ENCODE measurements at regions not wholly inside any gene's neighbourhood (a gene's known extent, or its start where the extent isn't known, plus 50 kb on each side); places are given as distances from the start of the nearest gene placed in this dataset.

DNA sequence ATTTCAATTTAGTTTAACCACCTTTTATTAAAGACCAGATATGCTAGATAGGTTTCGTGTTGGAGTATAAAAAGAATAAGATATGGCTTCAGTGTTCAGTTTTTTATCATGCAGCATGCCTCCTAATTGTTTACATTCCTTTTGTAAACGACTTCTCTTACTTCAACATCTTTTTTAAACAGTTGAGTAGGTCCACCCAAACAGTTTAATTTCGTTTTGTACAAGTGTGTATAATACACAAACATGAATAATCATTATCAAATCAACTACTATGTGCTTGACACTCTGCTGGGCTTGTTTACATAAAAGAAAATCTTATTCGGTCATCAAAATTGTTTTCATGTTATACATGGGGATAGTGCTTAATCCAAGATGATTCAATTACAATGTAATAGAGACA, 906.3 kb upstream of the ADGRL4 start:
- 51 to 64% (median 59%) methylated on average over 4 of the region's 4 CpGs for WGBS, 4 donors
- Histone ChIP-seq H3K27ac (no peak overlapping the region), H3K9me3 (replicated peaks in 1 of 3) (no peaks in the 10 kb centered on the region), H3K4me1 (replicated peaks in 1 of 2) (no peaks in the 10 kb centered on the region), H3K27me3 (no peaks in the 10 kb centered on the region), H3K4me3 (no peak overlapping the region), H3K36me3 (replicated peaks in 1 of 2) (no peaks in the 10 kb centered on the region)
- DNase-seq: no peak
- intact Hi-C loops (cut with DNase I): no loop called here
- TF ChIP-seq POLR2A (IDR thresholded peaks at IDR 0.05): no peak
- TF ChIP-seq, protein P1, sequence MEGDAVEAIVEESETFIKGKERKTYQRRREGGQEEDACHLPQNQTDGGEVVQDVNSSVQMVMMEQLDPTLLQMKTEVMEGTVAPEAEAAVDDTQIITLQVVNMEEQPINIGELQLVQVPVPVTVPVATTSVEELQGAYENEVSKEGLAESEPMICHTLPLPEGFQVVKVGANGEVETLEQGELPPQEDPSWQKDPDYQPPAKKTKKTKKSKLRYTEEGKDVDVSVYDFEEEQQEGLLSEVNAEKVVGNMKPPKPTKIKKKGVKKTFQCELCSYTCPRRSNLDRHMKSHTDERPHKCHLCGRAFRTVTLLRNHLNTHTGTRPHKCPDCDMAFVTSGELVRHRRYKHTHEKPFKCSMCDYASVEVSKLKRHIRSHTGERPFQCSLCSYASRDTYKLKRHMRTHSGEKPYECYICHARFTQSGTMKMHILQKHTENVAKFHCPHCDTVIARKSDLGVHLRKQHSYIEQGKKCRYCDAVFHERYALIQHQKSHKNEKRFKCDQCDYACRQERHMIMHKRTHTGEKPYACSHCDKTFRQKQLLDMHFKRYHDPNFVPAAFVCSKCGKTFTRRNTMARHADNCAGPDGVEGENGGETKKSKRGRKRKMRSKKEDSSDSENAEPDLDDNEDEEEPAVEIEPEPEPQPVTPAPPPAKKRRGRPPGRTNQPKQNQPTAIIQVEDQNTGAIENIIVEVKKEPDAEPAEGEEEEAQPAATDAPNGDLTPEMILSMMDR (IDR thresholded peaks at IDR 0.05): no peak

DNA sequence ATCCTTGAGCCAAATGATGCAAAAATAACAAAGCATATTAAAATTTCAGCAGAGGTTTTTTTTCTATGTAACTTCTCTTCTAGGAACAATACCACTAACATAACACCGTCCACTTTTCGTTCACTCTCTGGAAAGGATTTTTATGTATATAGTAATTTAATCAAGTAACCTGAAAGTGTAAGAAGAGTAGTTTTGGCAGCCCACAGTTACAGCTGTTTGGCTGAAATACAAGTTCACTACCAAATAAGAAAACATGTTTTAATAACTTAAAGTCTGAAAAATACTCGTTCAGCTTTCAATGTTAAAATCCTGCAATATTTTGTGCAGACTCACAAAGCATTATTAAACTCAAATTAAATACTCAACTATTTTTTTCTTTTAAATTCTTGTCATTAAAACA, 896.8 kb upstream of the ADGRL4 start:
- no peak for DNase-seq
- Histone ChIP-seq H3K27me3 (no peaks in the 10 kb centered on the region), H3K9me3 (replicated peaks in 1 of 3) (no peaks in the 10 kb centered on the region), H3K4me1 (replicated peaks in 1 of 2) (no peaks in the 10 kb centered on the region), H3K36me3 (replicated peaks in 1 of 2) (no peaks in the 10 kb centered on the region), H3K4me3 (no peak overlapping the region), H3K27ac (no peak overlapping the region)
- intact Hi-C loops (cut with DNase I): no loop called here
- TF ChIP-seq, protein P1 (IDR thresholded peaks at IDR 0.05): no peak
- no peak for TF ChIP-seq POLR2A (IDR thresholded peaks at IDR 0.05)
- 54 to 66% (median 62%) methylated on average over 3 of the region's 3 CpGs for WGBS, 4 donors

DNA sequence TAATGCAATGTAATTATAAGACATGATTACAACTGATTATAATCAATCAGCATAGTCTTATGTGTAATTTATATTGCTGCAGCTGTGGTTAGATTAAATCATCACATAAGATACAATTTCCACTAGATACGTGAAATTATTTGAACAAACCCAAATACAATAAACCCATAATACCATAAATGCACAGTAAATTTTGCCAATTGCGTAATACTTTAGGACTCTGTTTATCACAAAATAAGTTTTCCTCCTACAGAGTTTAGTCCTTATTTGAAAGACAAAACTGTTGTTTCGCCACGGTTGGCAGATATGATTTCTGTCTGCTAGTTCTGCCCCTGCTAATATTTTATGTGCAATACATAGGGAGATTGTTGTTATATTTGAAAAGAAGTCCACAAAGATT, 895.9 kb upstream of the ADGRL4 start:
- Histone ChIP-seq H3K4me1 (replicated peaks in 1 of 2) (no peaks in the 10 kb centered on the region), H3K4me3 (no peak overlapping the region), H3K27me3 (no peaks in the 10 kb centered on the region), H3K27ac (no peak overlapping the region), H3K36me3 (replicated peaks in 1 of 2) (no peaks in the 10 kb centered on the region), H3K9me3 (replicated peaks in 1 of 3) (no peaks in the 10 kb centered on the region)
- WGBS, 4 donors: 79 to 83% (median 81%) methylated on average over 4 of the region's 4 CpGs
- intact Hi-C loops (cut with DNase I): no loop called here
- DNase-seq: no peak
- TF ChIP-seq POLR2A (IDR thresholded peaks at IDR 0.05): no peak
- TF ChIP-seq, protein P1 (IDR thresholded peaks at IDR 0.05): no peak

DNA sequence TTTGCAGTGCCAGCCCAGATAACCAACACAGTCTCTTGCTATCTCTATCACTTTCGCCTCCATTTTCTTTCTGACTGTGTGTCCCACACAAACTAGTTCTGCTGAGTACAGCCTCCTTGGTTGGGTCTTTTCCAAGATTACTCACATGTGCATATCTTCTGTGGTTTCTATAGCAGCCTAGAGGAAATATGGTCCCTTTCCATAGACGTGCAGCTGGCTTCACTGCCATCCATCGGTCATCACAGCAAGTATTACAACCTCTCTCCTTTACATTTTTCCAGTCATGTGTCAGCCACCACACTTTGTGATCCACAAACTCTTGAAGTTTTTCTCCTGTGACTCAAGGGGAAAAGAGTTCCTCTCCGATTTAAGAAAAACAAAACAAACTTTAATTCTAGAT, 893.4 kb upstream of the ADGRL4 start:
- H3K27me3 ChIP-seq: no peaks in the 10 kb centered on the region
- H3K4me1 ChIP-seq (replicated peaks in 1 of 2): no peaks in the 10 kb centered on the region
- intact Hi-C loops (cut with DNase I): no loop called here
- no peak overlapping the region for H3K4me3 ChIP-seq
- TF ChIP-seq, protein P1 (IDR thresholded peaks at IDR 0.05): no peak
- TF ChIP-seq POLR2A (IDR thresholded peaks at IDR 0.05): no peak
- 70 to 82% (median 71%) methylated on average over 4 of the region's 4 CpGs for WGBS, 4 donors
- no peak for DNase-seq
- H3K9me3 ChIP-seq (replicated peaks in 1 of 3): no peaks in the 10 kb centered on the region
- H3K27ac ChIP-seq: no peak overlapping the region
- no peaks in the 10 kb centered on the region for H3K36me3 ChIP-seq (replicated peaks in 1 of 2)

All from adrenal gland (tissue), 9 donors.